HCT116 (cell line): ENCODE measurements at regions not wholly inside any gene's neighbourhood (a gene's known extent, or its start where the extent isn't known, plus 50 kb on each side); places are given as distances from the start of the nearest gene placed in this dataset.

ENCODE experiments used
- CTCF ChIP-seq, 3 experiments: fragments of 200-600 bp in 1 of 3; sonication (generic) in 1 of 3; IDR thresholded peaks in 2 of 3; conservative IDR thresholded peaks in 1 of 3; 2 replicates each; pipeline ENCODE4 v1.5.1; 2012 to 2017; ENCODE audit warnings: low read depth in 2 of 3, low read length in 2 of 3, antibody characterized with exemption in 1 of 3, borderline replicate concordance in 1 of 3, control low read depth in 1 of 3, mild to moderate bottlenecking in 1 of 3, mixed read lengths in 1 of 3, mixed run types in 1 of 3, moderate library complexity in 1 of 3; ENCODE audit not compliant: insufficient read depth in 1 of 3
- EZH2 ChIP-seq: fragments of 200-600 bp; sonication (generic); IDR thresholded peaks from 2 replicates; pipeline ENCODE4 v1.6.1; 2017; ENCODE audit warnings: antibody characterized with exemption, mixed run types
- EZH2phosphoT487 ChIP-seq: fragments of 200-600 bp; IDR thresholded peaks from 2 replicates; pipeline ENCODE4 v1.6.1; 2018; ENCODE audit warnings: antibody characterized with exemption, borderline replicate concordance
- POLR2A ChIP-seq: IDR thresholded peaks from 2 replicates; pipeline ENCODE4 v1.7.0; 2011; ENCODE audit warnings: borderline replicate concordance; ENCODE audit not compliant: insufficient read depth, insufficient read length; ENCODE audit errors: extremely low read depth
- POLR2AphosphoS5 ChIP-seq: IDR thresholded peaks from 2 replicates; pipeline ENCODE4 v1.6.1; 2011; ENCODE audit warnings: mild to moderate bottlenecking, low read depth, low read length, moderate library complexity
- REST ChIP-seq: IDR thresholded peaks from 2 replicates; pipeline ENCODE4 v1.6.1; 2012; ENCODE audit warnings: low read depth
- SIN3A ChIP-seq: IDR thresholded peaks from 2 replicates; pipeline ENCODE4 v1.6.1; 2012; ENCODE audit warnings: low read depth
- YY1 ChIP-seq: IDR thresholded peaks from 2 replicates; pipeline ENCODE4 v1.6.1; 2011; ENCODE audit warnings: low read length, low read depth, moderate library complexity, mild to moderate bottlenecking; ENCODE audit not compliant: insufficient replicate concordance; ENCODE audit errors: extremely low read depth

- TF ChIP-seq EZH2phosphoT487, result no peak
- TF ChIP-seq EZH2, result no peak
- no peak for TF ChIP-seq SIN3A
- TF ChIP-seq POLR2A, result no peak
- no peak for TF ChIP-seq REST
- no peak for TF ChIP-seq CTCF (IDR thresholded peaks at IDR 0.05 in 2 of 3, conservative IDR thresholded peaks at IDR 0.05 in 1 of 3; ENCODE audit: borderline replicate concordance in 1 of 3, insufficient read depth in 1 of 3, low read depth in 2 of 3, low read length in 2 of 3)
- no peak for TF ChIP-seq POLR2AphosphoS5
- TF ChIP-seq YY1, result no peak
These were observed 115.4 kb upstream of the ERG start for GRCh38 chr21:38613686-38614085.
